ENCODE measurements at regions not wholly inside any gene's neighbourhood (a gene's known extent, or its start where the extent isn't known, plus 50 kb on each side); places are given as distances from the start of the nearest gene placed in this dataset.

DNA sequence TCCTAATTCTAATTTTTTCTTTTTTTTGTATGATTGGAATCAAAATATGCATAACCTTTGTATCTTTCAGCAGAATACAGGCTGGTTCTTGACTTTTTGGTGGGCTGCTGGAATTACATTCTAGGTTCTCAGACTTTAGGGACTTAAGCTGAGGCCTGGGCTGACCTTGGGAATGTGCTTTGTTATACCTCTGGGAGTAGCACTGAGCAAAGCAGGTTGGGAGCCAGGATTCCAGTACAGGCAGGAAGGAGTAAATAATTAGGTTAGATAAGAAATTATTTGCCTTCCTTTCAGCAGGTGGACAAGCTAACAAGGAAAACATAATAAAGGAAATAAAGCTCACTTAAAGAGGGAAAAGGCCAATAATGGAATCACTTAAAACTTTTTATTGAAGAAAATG is 49.9 kb upstream of the SLC4A4 start:
- no peak for ATAC-seq
- Mint-ChIP-seq H3K9me3 (no peaks in the 10 kb centered on the region), H3K4me3 (no peak overlapping the region), H3K36me3 (no peaks in the 10 kb centered on the region), H3K27ac (no peak overlapping the region), H3K4me1 (no peaks in the 10 kb centered on the region)
- DNase-seq (ENCODE audit: low spot score in 2 of 2): no peak

Measured in stimulated activated effector memory CD8-positive, alpha-beta T cell treated with anti-CD3 and anti-CD28 coated beads, Interleukin-12 subunit alpha, Interleukin-12 subunit beta, amount 100 ng/mL, for 72 hours (primary cell).